ENCODE measurements at regions not wholly inside any gene's neighbourhood (a gene's known extent, or its start where the extent isn't known, plus 50 kb on each side); places are given as distances from the start of the nearest gene placed in this dataset.

DNA sequence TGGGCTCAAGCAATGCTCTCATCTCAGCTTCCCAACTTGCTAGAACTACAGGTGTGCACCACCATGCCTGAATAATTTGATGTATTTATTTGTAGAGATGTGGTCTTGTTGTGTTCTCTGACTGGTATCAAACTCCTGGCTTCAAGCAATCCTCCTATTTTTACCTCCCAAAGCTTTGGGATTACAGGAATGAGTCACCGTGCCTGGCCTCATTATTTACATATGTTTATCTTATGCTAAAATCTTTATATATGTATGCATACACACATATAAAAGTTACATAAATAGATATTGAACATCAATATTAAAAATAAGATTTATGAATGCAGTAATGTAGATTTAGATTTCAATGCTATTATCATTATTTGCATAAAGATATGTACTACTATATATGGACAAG, 1634.5 kb upstream of the LRRTM3 start:
- Mint-ChIP-seq H3K36me3 (ENCODE audit: insufficient read depth, unreplicated experiment) (no peaks in the 10 kb centered on the region), H3K9me3 (ENCODE audit: low read depth, unreplicated experiment) (no peaks in the 10 kb centered on the region), H3K27ac (ENCODE audit: unreplicated experiment) (no peak overlapping the region), H3K4me3 (ENCODE audit: low read depth, unreplicated experiment) (no peak overlapping the region), H3K4me1 (ENCODE audit: low read depth, unreplicated experiment) (no peaks in the 10 kb centered on the region), H3K27me3 (ENCODE audit: unreplicated experiment) (no peaks in the 10 kb centered on the region)
- intact Hi-C loops (cut with micrococcal nuclease; ENCODE audit: unreplicated experiment) = no loop called here
- TF ChIP-seq, protein P1, sequence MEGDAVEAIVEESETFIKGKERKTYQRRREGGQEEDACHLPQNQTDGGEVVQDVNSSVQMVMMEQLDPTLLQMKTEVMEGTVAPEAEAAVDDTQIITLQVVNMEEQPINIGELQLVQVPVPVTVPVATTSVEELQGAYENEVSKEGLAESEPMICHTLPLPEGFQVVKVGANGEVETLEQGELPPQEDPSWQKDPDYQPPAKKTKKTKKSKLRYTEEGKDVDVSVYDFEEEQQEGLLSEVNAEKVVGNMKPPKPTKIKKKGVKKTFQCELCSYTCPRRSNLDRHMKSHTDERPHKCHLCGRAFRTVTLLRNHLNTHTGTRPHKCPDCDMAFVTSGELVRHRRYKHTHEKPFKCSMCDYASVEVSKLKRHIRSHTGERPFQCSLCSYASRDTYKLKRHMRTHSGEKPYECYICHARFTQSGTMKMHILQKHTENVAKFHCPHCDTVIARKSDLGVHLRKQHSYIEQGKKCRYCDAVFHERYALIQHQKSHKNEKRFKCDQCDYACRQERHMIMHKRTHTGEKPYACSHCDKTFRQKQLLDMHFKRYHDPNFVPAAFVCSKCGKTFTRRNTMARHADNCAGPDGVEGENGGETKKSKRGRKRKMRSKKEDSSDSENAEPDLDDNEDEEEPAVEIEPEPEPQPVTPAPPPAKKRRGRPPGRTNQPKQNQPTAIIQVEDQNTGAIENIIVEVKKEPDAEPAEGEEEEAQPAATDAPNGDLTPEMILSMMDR (IDR thresholded peaks at IDR 0.05; ENCODE audit: unreplicated experiment) = no peak
- CTCF ChIA-PET = no interaction called here
- no peak for DNase-seq
- no TSS peak for BruUV-seq (replicated peaks)

DNA sequence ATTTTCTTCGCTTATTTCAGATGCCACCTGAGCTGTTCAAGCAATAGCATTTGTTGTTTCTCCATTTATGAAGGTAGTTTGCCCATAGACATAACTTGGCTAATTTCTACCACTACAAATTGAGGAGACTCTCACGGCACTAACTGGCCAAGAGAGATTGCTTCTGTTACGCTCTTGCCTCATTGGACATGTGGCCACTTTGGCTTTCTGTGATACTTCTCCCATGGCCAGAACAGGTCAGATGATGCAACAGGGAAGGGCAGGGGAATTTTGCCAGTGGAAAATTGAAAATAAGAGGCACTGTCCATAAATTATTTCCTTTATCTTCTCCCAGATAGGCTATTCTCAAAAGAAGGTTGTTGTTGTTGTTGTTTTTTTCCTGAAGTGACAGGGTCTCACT, 1633.3 kb upstream of the LRRTM3 start:
- Mint-ChIP-seq H3K4me1 (ENCODE audit: low read depth, unreplicated experiment) (no peaks in the 10 kb centered on the region), H3K27ac (ENCODE audit: unreplicated experiment) (no peak overlapping the region), H3K27me3 (ENCODE audit: unreplicated experiment) (no peaks in the 10 kb centered on the region), H3K9me3 (ENCODE audit: low read depth, unreplicated experiment) (no peaks in the 10 kb centered on the region), H3K36me3 (ENCODE audit: insufficient read depth, unreplicated experiment) (no peaks in the 10 kb centered on the region), H3K4me3 (ENCODE audit: low read depth, unreplicated experiment) (no peak overlapping the region)
- CTCF ChIA-PET = no interaction called here
- TF ChIP-seq, protein P1 (IDR thresholded peaks at IDR 0.05; ENCODE audit: unreplicated experiment) = no peak
- no peak for DNase-seq
- no TSS peak for BruUV-seq (replicated peaks)
- intact Hi-C loops (cut with micrococcal nuclease; ENCODE audit: unreplicated experiment) = no loop called here

DNA sequence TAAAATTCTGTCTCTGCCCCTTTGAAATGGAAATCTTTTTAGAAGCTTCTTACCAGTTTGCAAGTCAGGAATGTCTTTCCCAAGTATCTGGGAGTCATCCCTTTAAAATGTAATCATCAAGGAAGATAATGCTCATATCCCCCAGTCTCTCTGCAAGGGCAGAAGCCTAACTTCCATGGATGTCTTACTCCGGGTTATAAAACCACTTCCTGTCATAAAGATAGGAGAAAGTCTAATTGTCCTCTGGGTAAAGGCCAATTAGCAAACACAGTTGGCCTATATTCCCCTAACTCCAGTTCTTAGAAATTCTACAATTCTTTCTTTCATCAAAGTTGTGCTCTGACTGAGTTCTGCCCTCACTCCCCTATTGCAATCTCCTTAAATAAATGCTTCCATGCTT, 1631.5 kb upstream of the LRRTM3 start:
- Mint-ChIP-seq H3K36me3 (ENCODE audit: insufficient read depth, unreplicated experiment) (no peaks in the 10 kb centered on the region), H3K27ac (ENCODE audit: unreplicated experiment) (no peak overlapping the region), H3K4me1 (ENCODE audit: low read depth, unreplicated experiment) (no peaks in the 10 kb centered on the region), H3K9me3 (ENCODE audit: low read depth, unreplicated experiment) (no peaks in the 10 kb centered on the region), H3K4me3 (ENCODE audit: low read depth, unreplicated experiment) (no peak overlapping the region), H3K27me3 (ENCODE audit: unreplicated experiment) (no peaks in the 10 kb centered on the region)
- BruUV-seq (replicated peaks) = no TSS peak
- CTCF ChIA-PET = no interaction called here
- intact Hi-C loops (cut with micrococcal nuclease; ENCODE audit: unreplicated experiment) = no loop called here
- TF ChIP-seq, protein P1 (IDR thresholded peaks at IDR 0.05; ENCODE audit: unreplicated experiment) = no peak
- DNase-seq = no peak

DNA sequence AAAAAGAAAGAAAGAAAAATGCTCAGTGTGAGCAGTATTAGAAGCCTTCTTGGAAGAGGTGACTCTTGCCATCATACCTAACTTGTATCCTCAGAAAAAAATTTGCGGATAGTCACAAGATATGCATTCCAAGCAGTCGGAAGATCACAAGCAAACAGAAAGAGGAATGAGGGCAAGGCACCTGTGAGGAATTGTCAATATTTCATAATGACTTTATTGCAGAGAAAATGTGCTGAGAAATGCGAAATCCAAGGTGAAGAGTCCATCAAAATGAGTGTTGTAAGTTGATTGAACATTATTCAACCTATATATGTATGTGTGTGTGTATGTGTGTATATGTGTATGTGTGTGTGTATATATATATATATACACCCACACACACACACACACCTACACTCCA, 1624.7 kb upstream of the LRRTM3 start:
- TF ChIP-seq, protein P1 (IDR thresholded peaks at IDR 0.05; ENCODE audit: unreplicated experiment) = no peak
- Mint-ChIP-seq H3K4me3 (ENCODE audit: low read depth, unreplicated experiment) (no peak overlapping the region), H3K27ac (ENCODE audit: unreplicated experiment) (no peak overlapping the region), H3K4me1 (ENCODE audit: low read depth, unreplicated experiment) (no peaks in the 10 kb centered on the region), H3K9me3 (ENCODE audit: low read depth, unreplicated experiment) (no peaks in the 10 kb centered on the region), H3K27me3 (ENCODE audit: unreplicated experiment) (no peaks in the 10 kb centered on the region), H3K36me3 (ENCODE audit: insufficient read depth, unreplicated experiment) (no peaks in the 10 kb centered on the region)
- CTCF ChIA-PET = no interaction called here
- DNase-seq = no peak
- intact Hi-C loops (cut with micrococcal nuclease; ENCODE audit: unreplicated experiment) = no loop called here
- BruUV-seq (replicated peaks) = no TSS peak

DNA sequence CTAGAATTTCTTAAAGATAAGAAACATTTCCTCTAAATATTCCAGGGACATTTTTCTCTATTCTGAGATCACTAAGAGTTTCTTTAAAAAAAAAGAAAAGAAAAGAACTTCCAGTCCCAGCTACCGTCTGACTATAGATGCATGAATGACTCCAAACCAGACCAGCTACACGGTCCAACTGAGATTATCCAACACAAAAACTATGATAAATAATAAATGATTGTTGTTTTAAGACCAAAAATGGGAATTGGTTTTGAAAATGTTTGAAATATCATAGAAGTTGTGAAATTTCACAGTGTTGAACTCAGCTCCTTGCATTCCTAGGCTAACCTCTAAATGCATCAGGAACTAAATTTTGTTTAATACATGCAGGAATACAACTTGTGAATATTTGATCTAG, 1619.6 kb upstream of the LRRTM3 start:
- TF ChIP-seq, protein P1 (IDR thresholded peaks at IDR 0.05; ENCODE audit: unreplicated experiment) = no peak
- no peak for DNase-seq
- H3K27ac Mint-ChIP-seq (ENCODE audit: unreplicated experiment) = no peak overlapping the region
- no TSS peak for BruUV-seq (replicated peaks)
- intact Hi-C loops (cut with micrococcal nuclease; ENCODE audit: unreplicated experiment) = no loop called here
- H3K9me3 Mint-ChIP-seq (ENCODE audit: low read depth, unreplicated experiment) = no peaks in the 10 kb centered on the region
- CTCF ChIA-PET = no interaction called here
- H3K36me3 Mint-ChIP-seq (ENCODE audit: insufficient read depth, unreplicated experiment) = no peaks in the 10 kb centered on the region
- no peak overlapping the region for H3K4me3 Mint-ChIP-seq (ENCODE audit: low read depth, unreplicated experiment)
- no peaks in the 10 kb centered on the region for H3K27me3 Mint-ChIP-seq (ENCODE audit: unreplicated experiment)
- no peaks in the 10 kb centered on the region for H3K4me1 Mint-ChIP-seq (ENCODE audit: low read depth, unreplicated experiment)
